Lower lobe of right lung (tissue), 2 donors: ENCODE measurements at regions not wholly inside any gene's neighbourhood (a gene's known extent, or its start where the extent isn't known, plus 50 kb on each side); places are given as distances from the start of the nearest gene placed in this dataset.

Source experiments
- ATAC-seq, 2 donors: fragments of 200-7000 bp; cut with Tn5 transposase; one replicate each; pipeline ENCODE4 v1.9.1; 2020 to 2022; ENCODE audit warnings: mild to moderate bottlenecking in 2 of 2, moderate library complexity in 2 of 2
- DNase-seq: peaks from one replicate; pipeline ENCODE4 v3.0.0-alpha.2; 2020
- H3K27ac ChIP-seq: fragments of 200-600 bp; one replicate; pipeline ENCODE4 v1.8.0; 2022
- H3K27me3 ChIP-seq: fragments of 200-600 bp; one replicate; pipeline ENCODE4 v1.8.0; 2022; ENCODE audit warnings: low read depth
- H3K36me3 ChIP-seq: fragments of 200-600 bp; one replicate; pipeline ENCODE4 v1.8.0; 2022; ENCODE audit warnings: mild to moderate bottlenecking
- H3K4me1 ChIP-seq: fragments of 200-600 bp; one replicate; pipeline ENCODE4 v1.8.0; 2022
- H3K4me3 ChIP-seq: fragments of 200-600 bp; one replicate; pipeline ENCODE4 v1.8.0; 2022; ENCODE audit warnings: mild to moderate bottlenecking
- H3K9me3 ChIP-seq: fragments of 200-600 bp; one replicate; pipeline ENCODE4 v1.8.0; 2022
- intact Hi-C: fragments of 100-400 bp; cut with DNase I; formaldehyde crosslinking; loops from one replicate; pipeline ENCODE4 v1.11.0; 2022
- TF ChIP-seq, protein P1 (sequence below): fragments of 200-600 bp; IDR thresholded peaks from one replicate; pipeline ENCODE4 v1.8.0; 2022; ENCODE audit warnings: antibody characterized with exemption, mild to moderate bottlenecking
- donor health status: DM: no; HTN: yes; CAD: no; lungs with severe emphysema.

DNA sequence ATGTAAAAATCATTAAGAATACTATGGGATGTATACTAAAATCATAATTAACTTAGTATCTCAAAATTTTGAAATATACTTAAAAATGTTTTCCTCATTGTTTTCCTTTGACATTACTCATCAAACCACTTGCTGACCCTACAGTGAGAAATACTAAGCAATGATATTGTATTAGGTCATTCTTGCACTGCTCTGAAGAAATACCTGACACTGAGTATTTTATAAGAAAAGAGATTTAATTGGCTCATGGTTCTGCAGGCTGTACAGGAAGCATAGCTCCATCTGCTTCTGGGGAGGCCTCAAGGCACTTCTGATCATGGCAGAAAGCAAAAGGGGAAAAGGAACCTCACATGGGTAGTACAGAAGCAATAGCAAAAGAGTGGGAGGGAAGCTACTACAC lies 950.9 kb upstream of the CHORDC1 start:
- ATAC-seq (no peak), DNase-seq (no peak)
- Histone ChIP-seq H3K4me1 (no peaks in the 10 kb centered on the region), H3K9me3 (no peaks in the 10 kb centered on the region), H3K27ac (no peak overlapping the region), H3K4me3 (no peak overlapping the region), H3K36me3 (no peaks in the 10 kb centered on the region), H3K27me3 (no peaks in the 10 kb centered on the region)
- intact Hi-C loops, result no loop called here
- TF ChIP-seq, protein P1, sequence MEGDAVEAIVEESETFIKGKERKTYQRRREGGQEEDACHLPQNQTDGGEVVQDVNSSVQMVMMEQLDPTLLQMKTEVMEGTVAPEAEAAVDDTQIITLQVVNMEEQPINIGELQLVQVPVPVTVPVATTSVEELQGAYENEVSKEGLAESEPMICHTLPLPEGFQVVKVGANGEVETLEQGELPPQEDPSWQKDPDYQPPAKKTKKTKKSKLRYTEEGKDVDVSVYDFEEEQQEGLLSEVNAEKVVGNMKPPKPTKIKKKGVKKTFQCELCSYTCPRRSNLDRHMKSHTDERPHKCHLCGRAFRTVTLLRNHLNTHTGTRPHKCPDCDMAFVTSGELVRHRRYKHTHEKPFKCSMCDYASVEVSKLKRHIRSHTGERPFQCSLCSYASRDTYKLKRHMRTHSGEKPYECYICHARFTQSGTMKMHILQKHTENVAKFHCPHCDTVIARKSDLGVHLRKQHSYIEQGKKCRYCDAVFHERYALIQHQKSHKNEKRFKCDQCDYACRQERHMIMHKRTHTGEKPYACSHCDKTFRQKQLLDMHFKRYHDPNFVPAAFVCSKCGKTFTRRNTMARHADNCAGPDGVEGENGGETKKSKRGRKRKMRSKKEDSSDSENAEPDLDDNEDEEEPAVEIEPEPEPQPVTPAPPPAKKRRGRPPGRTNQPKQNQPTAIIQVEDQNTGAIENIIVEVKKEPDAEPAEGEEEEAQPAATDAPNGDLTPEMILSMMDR, result no peak

DNA sequence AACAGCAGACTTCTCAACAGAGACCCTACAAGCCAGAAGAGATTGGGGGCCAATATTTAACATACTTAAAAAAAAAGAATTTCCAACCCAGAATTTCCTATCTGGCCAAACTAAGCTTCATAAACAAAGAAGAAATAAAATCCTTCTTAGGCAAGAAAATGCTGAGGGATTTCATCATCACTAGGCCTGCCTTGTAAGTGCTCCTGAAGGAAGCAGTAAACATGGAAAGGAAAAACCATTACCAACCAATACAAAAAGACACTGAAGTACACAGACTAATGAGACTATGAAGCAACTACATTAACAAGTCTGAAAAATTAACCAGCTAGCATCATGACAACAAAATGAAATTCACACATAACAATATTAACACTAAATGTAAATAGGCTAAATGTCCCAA lies 947.9 kb upstream of the CHORDC1 start:
- DNase-seq (no peak), ATAC-seq (no peak)
- H3K36me3 ChIP-seq, result no peaks in the 10 kb centered on the region
- no peaks in the 10 kb centered on the region for H3K9me3 ChIP-seq
- no peaks in the 10 kb centered on the region for H3K4me1 ChIP-seq
- no peak overlapping the region for H3K4me3 ChIP-seq
- H3K27ac ChIP-seq, result no peak overlapping the region
- intact Hi-C loops, result no loop called here
- TF ChIP-seq, protein P1, result no peak
- no peaks in the 10 kb centered on the region for H3K27me3 ChIP-seq

DNA sequence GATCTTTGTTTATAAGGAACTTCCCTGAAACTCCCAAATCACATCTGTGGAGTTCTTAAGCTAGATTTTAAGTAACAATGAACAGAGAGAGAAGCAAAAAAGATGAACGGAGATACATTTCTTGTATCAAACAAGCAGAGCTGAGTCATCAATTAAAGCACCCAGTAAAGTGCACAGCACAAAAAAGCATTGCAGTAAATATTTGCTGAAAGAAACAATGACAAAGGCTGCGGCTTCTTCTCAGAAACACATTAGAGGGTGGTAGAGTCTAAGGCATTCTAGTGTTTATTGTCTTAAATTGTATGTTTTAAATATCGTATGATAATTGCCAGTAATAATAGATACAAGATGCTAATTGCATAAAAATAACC lies 941.6 kb upstream of the CHORDC1 start:
- Histone ChIP-seq H3K36me3 (no peaks in the 10 kb centered on the region), H3K4me1 (no peaks in the 10 kb centered on the region), H3K27ac (no peak overlapping the region), H3K4me3 (no peak overlapping the region), H3K27me3 (no peaks in the 10 kb centered on the region), H3K9me3 (no peaks in the 10 kb centered on the region)
- ATAC-seq (no peak), DNase-seq (no peak)
- intact Hi-C loops, result no loop called here
- TF ChIP-seq, protein P1, result no peak

DNA sequence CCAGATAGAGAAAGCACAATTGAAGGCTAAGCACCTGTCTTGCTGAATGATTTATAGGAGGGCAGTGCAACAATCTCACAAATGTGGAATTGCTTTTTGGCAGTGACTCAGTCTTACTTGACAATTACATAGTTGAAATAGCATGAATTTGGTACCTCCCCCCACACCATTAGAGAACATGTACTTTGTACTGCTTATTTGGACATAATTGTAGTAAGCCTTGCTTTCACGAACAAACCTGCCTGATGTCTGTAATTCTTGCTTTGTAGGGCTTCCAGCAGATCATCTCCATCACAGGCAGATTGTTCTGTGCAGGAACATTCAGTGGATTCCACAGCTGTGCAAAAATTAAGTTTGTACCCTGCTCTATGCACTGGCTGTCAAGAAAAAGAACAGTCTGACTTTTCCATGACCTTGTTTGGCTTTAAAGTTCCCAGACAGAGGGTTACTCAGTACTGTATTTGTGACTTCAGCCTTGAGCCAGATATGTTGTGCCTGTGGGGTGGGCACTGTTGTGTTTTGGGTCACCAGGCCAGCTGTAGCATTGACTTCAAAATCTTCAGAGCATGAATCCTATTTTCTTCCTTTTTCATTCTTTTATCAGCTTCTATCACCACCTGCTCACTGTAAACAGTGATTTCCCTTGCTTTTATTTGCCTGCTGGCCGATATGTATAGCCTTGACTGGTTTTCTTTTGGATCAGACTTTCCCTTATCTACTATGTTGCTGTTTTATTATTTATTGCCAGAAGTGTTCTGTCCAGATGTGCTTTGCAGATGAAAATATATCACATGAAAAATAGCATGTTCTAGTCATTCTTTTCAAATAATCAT lies 941.0 kb upstream of the CHORDC1 start:
- Histone ChIP-seq H3K36me3 (no peaks in the 10 kb centered on the region), H3K4me1 (no peaks in the 10 kb centered on the region), H3K9me3 (no peaks in the 10 kb centered on the region), H3K27ac (no peak overlapping the region), H3K27me3 (no peaks in the 10 kb centered on the region), H3K4me3 (no peak overlapping the region)
- TF ChIP-seq, protein P1, result no peak
- intact Hi-C loops, result no loop called here
- ATAC-seq (peak; percentile 68 to 72), DNase-seq (peak; percentile 8)

DNA sequence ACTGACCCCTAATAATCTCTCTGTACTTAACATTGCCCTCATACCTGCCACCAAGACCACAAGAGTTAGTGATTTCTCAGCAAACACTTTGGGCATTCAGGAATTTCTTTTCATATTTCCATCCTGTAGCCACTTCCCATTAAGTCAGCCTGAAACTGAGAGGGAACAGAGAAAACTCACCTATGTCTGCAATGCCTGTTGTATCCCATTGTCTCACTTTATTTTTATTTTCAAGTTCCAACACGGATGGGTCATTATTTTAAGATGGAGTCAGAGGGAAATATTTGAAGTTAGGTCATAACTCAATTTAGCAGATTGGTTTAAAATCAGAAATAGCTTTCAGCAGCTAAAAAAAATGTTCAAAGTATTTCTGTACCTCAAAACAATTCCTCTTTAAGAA lies 937.8 kb upstream of the CHORDC1 start:
- no peak for DNase-seq
- no peak overlapping the region for H3K4me3 ChIP-seq
- H3K4me1 ChIP-seq, result no peaks in the 10 kb centered on the region
- H3K27ac ChIP-seq, result no peak overlapping the region
- H3K27me3 ChIP-seq, result no peaks in the 10 kb centered on the region
- intact Hi-C loops, result no loop called here
- H3K9me3 ChIP-seq, result no peaks in the 10 kb centered on the region
- H3K36me3 ChIP-seq, result no peaks in the 10 kb centered on the region
- TF ChIP-seq, protein P1, result no peak
- ATAC-seq, result peak in 1 of 2 donors; percentile 21
